ES-I3 (cell line): ENCODE measurements at regions not wholly inside any gene's neighbourhood (a gene's known extent, or its start where the extent isn't known, plus 50 kb on each side); places are given as distances from the start of the nearest gene placed in this dataset.
"Not testable (repeated sequence)": the region's sequence is repeated elsewhere in the genome, so short reads cannot be mapped to it uniquely, and the experiment has no call there.

Experiments used
- H3K36me3 ChIP-seq: 2 replicates; pipeline ENCODE4 v1.6.1; 2013; ENCODE audit warnings: mild to moderate bottlenecking, low read length, control low read depth, moderate library complexity; ENCODE audit not compliant: insufficient read depth
- H3K4me1 ChIP-seq: 2 replicates; pipeline ENCODE4 v1.6.1; 2013; ENCODE audit warnings: mild to moderate bottlenecking, control low read depth, low read length; ENCODE audit not compliant: insufficient read depth
- H3K9ac ChIP-seq: 2 replicates; pipeline ENCODE4 v1.6.1; 2013; ENCODE audit warnings: low read depth, mild to moderate bottlenecking, low read length, moderate library complexity
- H3K9me3 ChIP-seq: 2 replicates; pipeline ENCODE4 v1.6.1; 2013; ENCODE audit warnings: mild to moderate bottlenecking, low read length, moderate library complexity; ENCODE audit not compliant: control insufficient read depth, insufficient read depth

DNA sequence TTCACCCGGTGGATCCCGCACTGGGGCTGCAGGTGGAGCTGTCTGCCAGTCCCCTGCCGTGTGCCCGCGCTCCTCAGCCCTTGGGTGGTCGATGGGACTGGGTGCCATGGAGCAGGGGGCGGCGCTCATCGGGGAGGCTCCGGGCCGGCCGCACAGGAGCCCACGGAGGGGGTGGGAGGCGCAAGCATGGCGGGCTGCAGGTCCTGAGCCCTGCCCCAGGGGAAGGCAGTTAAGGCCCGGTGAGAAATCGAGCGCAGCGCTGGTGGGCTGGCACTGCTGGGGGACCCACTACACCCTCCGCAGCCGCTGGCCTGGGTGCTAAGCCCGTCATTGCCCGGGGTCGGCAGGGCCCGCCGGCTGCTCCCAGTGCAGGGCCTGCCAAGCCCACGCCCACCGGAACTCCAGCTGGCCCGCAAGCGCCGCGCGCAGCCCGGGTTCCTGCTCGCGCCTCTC, 149.6 kb upstream of the SPRY2 start:
- not testable (repeated sequence) for H3K36me3 ChIP-seq, H3K9ac ChIP-seq, H3K4me1 ChIP-seq, H3K9me3 ChIP-seq

DNA sequence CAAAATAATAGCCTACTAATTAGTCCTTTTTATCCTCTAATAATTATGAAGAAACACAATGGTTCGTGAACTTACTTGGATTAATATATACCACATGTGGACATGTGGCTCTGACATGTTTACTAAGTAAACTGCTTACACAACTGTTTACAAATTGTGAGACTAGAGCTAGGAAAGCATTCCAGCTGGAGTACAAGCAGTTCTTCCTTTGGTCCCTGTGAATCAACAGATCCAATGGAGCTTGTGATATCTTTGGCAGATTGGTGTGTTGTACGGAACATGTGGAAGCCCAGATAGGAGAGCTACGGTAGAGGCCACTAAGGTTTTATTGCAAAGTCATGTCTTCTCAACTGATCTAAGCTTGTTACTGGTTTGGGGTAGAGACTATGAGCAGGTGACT, 145.5 kb upstream of the SPRY2 start:
- Histone ChIP-seq H3K4me1 (no peaks in the 10 kb centered on the region), H3K9me3 (peaks cover 3% of the 10 kb centered on the region; the same call in 1 of the 2 replicates), H3K36me3 (no peaks in the 10 kb centered on the region), H3K9ac (no peak overlapping the region)

DNA sequence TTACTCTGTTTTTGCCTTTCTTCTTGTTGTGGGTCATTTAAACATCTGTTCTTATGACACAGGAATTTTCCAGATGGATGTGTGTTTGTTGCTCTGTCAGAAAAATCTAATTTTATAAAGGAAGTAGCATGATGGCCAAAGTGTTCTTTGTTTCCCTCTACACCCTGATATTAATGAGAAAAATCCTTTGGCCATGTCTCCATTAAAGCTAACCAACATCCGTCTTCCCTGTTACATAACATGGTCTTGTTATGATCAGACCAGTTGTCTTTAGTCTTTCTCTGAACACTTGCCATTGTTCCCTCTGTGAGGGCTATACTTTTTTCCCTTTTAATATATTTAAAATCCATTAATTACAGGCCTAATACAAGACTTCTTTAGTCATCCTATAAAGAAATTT, 142.2 kb upstream of the SPRY2 start:
- no peaks in the 10 kb centered on the region for H3K4me1 ChIP-seq
- no peaks in the 10 kb centered on the region for H3K36me3 ChIP-seq
- H3K9me3 ChIP-seq, result peaks cover 3% of the 10 kb centered on the region; the same call in 1 of the 2 replicates
- H3K9ac ChIP-seq, result no peak overlapping the region

DNA sequence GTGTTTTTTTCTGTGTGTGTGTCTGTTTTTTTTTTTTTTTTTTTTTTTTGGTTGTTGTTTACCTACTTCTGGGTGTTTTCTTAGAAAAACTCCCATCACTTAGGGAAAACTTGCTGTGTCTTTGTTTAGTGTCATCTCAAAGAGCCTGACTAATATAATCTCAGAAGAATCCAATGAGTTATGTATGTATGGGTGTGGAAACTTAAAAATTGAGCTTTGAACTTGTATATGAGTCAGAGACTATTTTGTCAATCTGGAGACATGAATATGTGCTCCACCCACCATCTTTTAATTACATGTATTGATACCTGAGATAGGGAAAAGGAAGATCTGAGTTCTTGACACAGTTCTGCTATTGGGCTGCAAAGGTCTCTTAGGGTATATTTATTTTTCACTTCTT, 140.7 kb upstream of the SPRY2 start:
- H3K9ac ChIP-seq, result no peak overlapping the region
- H3K4me1 ChIP-seq, result no peaks in the 10 kb centered on the region
- H3K36me3 ChIP-seq, result no peaks in the 10 kb centered on the region
- H3K9me3 ChIP-seq, result no peaks in the 10 kb centered on the region

DNA sequence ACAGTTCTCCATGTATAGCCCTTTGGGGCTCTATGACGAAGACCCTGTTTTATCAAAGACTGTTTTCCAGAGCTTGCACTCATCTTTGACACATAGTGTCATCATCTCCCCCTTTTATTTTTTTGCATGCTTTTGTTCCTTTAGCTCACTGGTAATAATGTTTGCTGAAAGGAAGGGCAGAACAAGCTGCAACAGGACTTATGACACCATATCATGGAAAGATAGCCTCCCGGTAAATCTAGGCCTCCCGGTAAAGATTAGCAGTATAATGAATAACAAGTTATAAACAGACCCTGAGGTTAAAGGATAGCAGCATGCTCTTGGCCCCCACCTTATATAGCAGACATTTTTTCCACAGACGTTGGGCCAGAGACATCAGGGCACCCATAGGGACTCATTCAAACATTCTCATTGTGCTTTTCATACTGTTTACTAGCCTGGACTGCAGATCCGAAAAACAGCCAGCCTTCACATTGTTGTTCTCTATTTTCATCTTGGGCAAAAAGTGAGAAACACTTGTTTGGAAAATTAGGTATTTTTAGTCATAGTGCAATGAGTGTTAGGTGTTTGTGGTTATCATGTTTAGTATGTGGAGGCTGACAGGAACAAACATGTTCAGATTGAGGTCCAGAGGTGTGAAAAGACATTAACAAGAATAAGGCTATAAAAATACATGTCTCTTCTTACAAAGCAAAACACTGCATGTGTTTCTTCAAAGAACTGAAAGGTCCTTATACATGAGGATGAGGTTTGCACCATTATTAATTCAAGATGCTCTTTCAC, 136.9 kb upstream of the SPRY2 start:
- Histone ChIP-seq H3K9me3 (no peaks in the 10 kb centered on the region), H3K36me3 (no peaks in the 10 kb centered on the region), H3K9ac (no peak overlapping the region), H3K4me1 (no peaks in the 10 kb centered on the region)

DNA sequence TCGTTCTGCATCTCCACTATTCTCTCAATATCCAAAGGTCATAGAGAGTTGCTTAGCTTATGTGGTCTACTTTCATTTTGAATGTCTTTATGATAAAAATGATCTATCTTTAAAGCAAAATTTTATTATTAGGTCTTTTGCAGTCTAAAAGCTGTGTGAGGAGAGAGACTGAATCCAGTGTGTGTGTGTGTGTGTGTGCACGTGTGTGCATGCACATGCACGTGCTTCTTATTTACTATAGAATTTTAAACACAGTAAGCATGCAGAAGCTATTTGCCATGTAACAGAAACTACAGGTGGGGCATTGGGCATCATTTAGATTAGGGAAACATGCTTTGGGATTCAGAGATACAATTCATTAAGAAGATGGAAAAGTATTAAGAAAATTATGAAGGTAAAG, 136.0 kb upstream of the SPRY2 start:
- Histone ChIP-seq H3K36me3 (no peaks in the 10 kb centered on the region), H3K9ac (no peak overlapping the region), H3K9me3 (no peaks in the 10 kb centered on the region), H3K4me1 (no peaks in the 10 kb centered on the region)

DNA sequence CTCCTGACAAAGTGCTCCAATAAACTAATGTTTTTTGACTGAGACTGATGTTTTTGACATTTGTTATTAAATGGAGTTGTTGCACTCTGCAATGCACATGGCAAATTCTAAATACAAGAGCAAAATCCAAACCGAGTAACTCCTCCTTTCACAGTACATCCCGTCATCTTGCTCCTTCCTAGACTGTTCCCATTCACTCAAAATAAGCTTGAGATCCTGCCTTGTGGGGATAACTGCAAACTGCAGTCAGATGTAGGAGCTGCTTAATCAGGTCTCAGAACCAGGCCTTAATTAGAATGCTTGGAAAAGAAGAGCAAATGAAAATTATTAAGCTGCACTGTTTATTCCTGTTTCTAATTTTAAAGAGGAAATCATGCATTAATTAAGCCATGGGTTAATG, 134.8 kb upstream of the SPRY2 start:
- H3K36me3 ChIP-seq, result no peaks in the 10 kb centered on the region
- H3K9me3 ChIP-seq, result no peaks in the 10 kb centered on the region
- H3K9ac ChIP-seq, result no peak overlapping the region
- H3K4me1 ChIP-seq, result no peaks in the 10 kb centered on the region

DNA sequence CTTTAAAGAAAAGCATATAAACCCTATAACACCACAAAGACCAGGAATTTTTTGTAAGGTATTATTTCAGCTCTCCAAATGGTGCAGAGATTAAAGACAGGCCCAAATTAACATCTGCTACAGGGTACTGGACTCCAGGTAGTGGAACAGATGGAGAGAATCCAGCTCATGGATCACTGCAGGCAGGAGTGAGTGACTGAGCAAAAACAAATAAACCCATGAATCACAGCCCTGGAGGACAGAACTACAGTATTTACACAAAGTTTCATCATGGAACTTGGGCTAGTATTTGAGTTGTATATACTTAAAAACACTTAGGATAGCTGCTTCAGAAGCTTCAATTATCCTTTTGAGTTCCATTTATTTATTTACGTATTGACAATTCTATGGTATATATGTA, 132.8 kb upstream of the SPRY2 start:
- H3K9ac ChIP-seq, result no peak overlapping the region
- H3K9me3 ChIP-seq, result no peaks in the 10 kb centered on the region
- no peaks in the 10 kb centered on the region for H3K36me3 ChIP-seq
- H3K4me1 ChIP-seq, result no peaks in the 10 kb centered on the region

DNA sequence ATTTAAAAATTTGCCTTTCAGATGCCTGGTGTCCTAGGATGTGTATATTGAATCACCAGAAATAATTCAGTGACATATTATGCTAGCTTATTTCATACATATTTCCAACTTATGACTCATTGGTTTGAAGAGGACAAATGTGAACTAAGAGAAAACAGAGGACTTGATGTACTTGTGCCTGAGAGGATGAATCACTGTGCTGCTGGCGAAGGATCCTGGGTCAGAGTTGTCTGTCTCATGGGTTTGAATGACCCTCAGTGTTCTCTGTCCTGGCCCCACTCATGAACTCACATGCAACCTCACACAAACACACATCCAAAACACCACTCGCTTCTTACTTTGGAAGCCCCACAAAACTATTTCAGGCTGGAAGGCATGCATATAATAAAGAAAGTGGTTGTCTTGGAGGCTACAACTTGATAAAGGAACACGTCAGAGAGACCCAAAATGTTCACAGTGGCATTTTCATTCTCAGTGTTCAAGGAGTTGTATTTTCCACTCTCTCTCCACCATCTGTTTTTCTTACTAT, 129.0 kb upstream of the SPRY2 start:
- H3K9me3 ChIP-seq, result no peaks in the 10 kb centered on the region
- no peaks in the 10 kb centered on the region for H3K4me1 ChIP-seq
- no peaks in the 10 kb centered on the region for H3K36me3 ChIP-seq
- H3K9ac ChIP-seq, result no peak overlapping the region

DNA sequence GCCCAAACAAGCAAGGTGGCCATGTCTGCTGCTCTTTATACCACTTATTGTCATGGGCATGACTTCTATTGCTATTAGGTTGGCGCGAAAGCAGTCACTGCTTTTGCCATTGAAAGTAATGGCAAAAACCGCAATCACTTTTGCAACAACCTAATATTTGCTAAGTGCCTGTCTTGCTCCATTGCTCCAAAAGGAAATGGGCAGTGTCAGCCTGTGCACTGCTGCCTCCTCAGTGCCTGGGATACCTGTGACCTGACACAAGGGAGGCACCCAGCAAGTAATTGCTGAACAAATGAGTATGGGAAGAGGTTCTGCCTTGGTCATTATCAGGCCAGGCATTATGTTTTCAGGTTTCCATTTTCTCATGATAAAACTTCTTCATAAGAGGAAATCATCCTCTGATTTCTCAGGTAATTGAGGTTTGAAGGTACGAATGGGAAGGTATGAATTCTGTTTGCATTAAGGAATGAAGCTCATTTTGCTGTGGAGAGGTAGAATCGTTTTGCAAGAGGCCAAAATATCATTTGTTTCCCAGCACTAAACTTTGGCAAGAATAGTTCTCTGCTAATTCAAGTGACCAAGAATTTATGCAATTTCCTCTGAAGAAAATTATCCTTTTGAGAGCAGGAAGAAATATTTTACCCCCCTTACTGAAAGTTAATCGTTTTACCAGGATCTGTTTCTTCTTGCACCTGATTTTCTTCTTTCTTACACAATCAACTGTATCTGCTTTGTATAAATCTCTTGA, 128.4 kb upstream of the SPRY2 start:
- Histone ChIP-seq H3K4me1 (no peaks in the 10 kb centered on the region), H3K9ac (no peak overlapping the region), H3K36me3 (no peaks in the 10 kb centered on the region), H3K9me3 (no peaks in the 10 kb centered on the region)

DNA sequence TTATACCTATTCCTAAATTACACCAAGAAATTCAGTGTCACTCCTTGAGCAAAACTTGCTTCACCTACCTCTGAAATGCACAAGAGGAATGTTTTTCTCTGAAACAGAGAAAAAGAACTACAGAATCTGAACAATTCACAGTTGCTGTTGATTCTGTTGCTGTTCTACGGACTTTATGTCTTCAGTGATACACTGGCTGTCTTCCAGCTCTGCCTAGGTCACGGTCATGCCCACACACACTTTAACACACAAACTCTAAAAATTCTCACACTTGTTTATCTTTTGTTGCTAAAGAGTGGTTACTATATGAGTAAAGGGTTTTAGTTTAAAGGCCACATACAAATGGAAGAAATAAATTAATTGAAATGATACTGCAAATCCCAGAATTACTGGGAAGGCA, 124.4 kb upstream of the SPRY2 start:
- Histone ChIP-seq H3K36me3 (no peaks in the 10 kb centered on the region), H3K9ac (no peak overlapping the region), H3K4me1 (no peaks in the 10 kb centered on the region), H3K9me3 (no peaks in the 10 kb centered on the region)

DNA sequence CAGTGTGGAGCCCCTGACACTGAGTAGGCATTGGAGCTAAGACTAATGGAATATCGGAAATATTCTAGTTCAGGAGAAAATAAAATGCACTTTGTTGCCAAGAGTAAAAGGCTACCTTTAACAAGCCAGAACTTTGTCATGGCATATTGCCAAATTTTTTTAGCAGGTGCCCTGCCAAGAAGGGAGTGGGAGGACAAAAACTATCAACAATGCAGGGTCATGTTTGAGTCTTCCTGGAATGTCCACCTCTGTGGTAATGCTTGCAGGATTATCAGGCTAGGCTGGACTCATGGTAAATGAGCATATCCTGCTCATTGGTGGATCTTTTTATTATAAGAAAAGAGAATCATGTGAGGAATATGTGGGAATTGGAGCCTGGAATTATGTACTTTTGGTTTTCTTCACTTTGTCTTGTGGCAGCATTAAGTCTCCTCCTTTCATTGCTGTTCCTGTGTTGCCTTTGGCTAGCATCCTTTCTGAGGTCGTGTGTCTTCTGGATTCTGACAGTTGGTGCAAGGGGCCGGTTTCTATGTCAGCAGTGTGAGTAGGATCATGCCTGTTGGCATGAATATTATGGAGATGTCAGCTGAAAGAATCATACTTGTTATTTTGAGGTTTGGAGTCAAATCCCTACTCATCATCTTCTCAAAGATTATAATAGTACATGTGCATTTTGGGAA, 122.9 kb upstream of the SPRY2 start:
- Histone ChIP-seq H3K9ac (no peak overlapping the region), H3K36me3 (no peaks in the 10 kb centered on the region), H3K4me1 (no peaks in the 10 kb centered on the region), H3K9me3 (no peaks in the 10 kb centered on the region)

DNA sequence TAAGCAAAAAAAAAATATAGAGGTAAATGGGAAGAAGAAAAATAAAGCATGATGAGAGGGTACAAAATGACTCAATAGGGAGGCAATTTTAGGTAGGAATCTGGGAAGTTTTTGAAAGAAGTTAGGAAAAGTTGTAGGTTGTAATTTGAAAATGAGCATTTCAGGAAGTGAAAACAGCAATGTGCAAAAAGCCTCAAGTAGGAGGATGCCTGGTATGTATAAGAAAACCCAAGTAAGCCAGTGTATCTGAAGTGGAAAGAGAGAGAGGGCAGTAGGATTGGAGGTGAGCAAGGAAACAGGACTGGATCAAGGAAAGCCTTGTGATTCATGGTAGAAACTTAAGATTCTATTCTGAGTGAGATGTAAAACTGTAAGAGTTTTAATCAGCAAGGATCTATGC, 121.6 kb upstream of the SPRY2 start:
- no peaks in the 10 kb centered on the region for H3K4me1 ChIP-seq
- H3K36me3 ChIP-seq, result no peaks in the 10 kb centered on the region
- H3K9ac ChIP-seq, result no peak overlapping the region
- no peaks in the 10 kb centered on the region for H3K9me3 ChIP-seq

DNA sequence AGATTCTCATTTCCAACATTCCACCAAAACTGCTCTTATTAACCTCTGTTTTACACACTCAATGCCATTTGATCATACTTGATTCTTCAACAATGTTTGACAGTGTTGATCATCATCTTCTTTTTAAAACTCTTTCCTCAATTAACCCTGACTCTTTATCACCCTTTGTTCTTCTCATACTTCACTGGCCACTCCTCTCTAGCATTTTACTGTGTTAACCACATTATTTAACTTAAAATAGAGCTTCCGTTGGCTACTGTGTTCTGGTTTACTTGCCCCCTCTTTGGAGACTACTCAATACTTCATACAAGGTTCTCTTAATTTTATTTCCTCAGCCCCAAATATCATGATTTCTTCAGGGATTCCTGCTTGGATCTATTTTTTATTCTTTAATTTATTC, 121.1 kb upstream of the SPRY2 start:
- H3K4me1 ChIP-seq, result no peaks in the 10 kb centered on the region
- H3K36me3 ChIP-seq, result no peaks in the 10 kb centered on the region
- no peaks in the 10 kb centered on the region for H3K9me3 ChIP-seq
- no peak overlapping the region for H3K9ac ChIP-seq
